ENCODE measurements at regions not wholly inside any gene's neighbourhood (a gene's known extent, or its start where the extent isn't known, plus 50 kb on each side); places are given as distances from the start of the nearest gene placed in this dataset.

DNA sequence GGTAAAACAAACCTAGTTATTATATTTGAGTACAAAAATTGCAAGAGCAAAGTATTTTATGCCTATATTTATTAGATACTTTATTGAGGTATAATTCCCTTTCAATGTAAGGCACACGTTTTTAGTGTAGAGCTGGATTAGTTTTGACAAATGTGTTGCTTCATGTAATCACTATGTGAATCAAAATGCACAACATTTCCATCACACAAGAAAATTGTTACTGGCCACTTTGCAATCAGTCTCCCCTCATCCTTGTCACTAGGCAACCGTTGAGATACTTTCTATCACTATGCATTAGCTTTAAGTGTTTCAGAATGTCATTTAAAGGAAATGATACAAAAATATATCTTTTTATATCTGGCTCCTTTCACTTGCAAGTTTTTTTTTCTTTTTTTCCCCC, 531.0 kb downstream of the CCER1 start:
- TF ChIP-seq, protein P1, sequence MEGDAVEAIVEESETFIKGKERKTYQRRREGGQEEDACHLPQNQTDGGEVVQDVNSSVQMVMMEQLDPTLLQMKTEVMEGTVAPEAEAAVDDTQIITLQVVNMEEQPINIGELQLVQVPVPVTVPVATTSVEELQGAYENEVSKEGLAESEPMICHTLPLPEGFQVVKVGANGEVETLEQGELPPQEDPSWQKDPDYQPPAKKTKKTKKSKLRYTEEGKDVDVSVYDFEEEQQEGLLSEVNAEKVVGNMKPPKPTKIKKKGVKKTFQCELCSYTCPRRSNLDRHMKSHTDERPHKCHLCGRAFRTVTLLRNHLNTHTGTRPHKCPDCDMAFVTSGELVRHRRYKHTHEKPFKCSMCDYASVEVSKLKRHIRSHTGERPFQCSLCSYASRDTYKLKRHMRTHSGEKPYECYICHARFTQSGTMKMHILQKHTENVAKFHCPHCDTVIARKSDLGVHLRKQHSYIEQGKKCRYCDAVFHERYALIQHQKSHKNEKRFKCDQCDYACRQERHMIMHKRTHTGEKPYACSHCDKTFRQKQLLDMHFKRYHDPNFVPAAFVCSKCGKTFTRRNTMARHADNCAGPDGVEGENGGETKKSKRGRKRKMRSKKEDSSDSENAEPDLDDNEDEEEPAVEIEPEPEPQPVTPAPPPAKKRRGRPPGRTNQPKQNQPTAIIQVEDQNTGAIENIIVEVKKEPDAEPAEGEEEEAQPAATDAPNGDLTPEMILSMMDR (IDR thresholded peaks at IDR 0.05) = no peak
- TF ChIP-seq POLR2A (IDR thresholded peaks at IDR 0.05) = no peak
